ENCODE measurements at regions not wholly inside any gene's neighbourhood (a gene's known extent, or its start where the extent isn't known, plus 50 kb on each side); places are given as distances from the start of the nearest gene placed in this dataset.

DNA sequence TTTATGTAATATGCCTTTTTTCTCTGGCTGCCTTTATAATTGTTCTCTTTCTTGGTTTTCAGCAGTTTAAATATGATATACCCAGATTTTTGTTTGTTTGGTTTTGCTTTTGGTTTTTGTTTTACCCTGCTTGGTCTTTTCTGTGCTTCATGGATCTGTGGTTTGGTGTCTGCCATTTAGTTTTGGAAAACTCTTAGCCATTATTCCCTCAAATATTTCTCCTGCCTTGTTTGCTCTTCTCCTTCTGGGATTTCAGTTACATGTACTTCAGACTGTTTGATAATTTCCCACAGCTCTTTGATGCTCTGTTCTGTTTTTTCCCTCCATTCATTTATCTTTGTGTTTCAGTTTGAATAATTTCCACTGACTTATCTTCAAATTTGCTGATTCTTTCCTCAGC is 223.1 kb upstream of the BCOR start:
- no peak for TF ChIP-seq CTCF (IDR thresholded peaks at IDR 0.05; ENCODE audit: insufficient read depth, low read length, missing control alignments)
- ChIA-PET POLR2A (no interaction called here), CTCF (no interaction called here)
- no peak overlapping the region for H3K4me3 ChIP-seq (ENCODE audit: low read depth, low read length)
- DNase-seq (ENCODE audit: low read depth, low spot score), result no peak

- DNase-seq (ENCODE audit: low read depth, low spot score), result no peak
- no peak overlapping the region for H3K4me3 ChIP-seq (ENCODE audit: low read depth, low read length)
- no peak for TF ChIP-seq CTCF (IDR thresholded peaks at IDR 0.05; ENCODE audit: insufficient read depth, low read length, missing control alignments)
- ChIA-PET CTCF (no interaction called here), POLR2A (no interaction called here)
Observed at GRCh38 chrX:40318801-40319200, 221.0 kb upstream of the BCOR start.

DNA sequence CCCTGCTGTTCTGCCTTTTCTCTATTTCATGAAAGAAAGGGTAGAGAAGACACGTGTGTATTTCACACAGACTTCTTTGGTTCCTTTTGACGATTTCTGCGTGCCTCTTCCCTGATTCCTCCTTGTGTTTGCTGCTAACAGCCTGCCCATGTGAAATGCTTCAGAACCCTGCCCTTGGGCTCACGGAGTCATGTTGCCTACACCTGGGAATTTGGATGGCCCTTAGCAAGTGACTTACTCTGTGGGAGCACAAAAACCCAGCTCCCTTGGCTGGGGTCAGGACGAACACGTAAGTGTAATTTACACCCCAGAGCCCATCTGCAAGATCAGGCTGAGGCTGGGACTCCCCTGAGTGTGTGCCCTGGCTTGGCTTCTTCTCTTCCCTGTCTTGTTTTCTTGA is 220.3 kb upstream of the BCOR start:
- CTCF ChIA-PET, result no interaction called here
- no peak for DNase-seq (ENCODE audit: low read depth, low spot score)
- POLR2A ChIA-PET, result no interaction called here
- H3K4me3 ChIP-seq (ENCODE audit: low read depth, low read length), result no peak overlapping the region
- no peak for TF ChIP-seq CTCF (IDR thresholded peaks at IDR 0.05; ENCODE audit: insufficient read depth, low read length, missing control alignments)

- DNase-seq (ENCODE audit: low read depth, low spot score), result no peak
- ChIA-PET POLR2A (no interaction called here), CTCF (no interaction called here)
- no peak overlapping the region for H3K4me3 ChIP-seq (ENCODE audit: low read depth, low read length)
- no peak for TF ChIP-seq CTCF (IDR thresholded peaks at IDR 0.05; ENCODE audit: insufficient read depth, low read length, missing control alignments)
Observed at GRCh38 chrX:40316502-40316901, 218.7 kb upstream of the BCOR start.

DNA sequence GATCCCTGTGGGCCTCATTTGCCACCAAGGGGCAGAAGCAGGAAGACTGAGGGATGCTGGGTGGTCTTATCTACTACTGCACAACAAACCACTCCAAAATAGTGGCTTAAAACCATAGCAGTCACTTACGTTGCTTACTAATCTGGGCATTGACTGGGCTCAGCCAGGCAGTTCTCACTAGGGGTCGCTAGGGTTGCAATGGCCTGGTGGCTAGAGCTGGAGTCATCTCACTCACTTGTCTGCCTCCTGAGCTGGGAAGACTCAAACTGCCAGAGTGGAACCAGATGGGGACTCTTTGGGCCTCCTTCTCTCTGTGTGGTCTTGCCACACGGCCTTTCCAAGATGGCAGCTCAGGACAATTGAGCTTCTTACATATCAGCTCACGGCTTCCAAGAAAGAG is 216.3 kb upstream of the BCOR start:
- CTCF ChIA-PET, result interaction anchor here (1.0 kb wide), 1 partner anchor 8 kb away, joined by 3 read pairs; no protein-coding TSS in a partner anchor
- no peak for TF ChIP-seq CTCF (IDR thresholded peaks at IDR 0.05; ENCODE audit: insufficient read depth, low read length, missing control alignments)
- POLR2A ChIA-PET, result no interaction called here
- DNase-seq (ENCODE audit: low read depth, low spot score), result no peak
- H3K4me3 ChIP-seq (ENCODE audit: low read depth, low read length), result no peak overlapping the region

GRCh38 chrX:40313269-40313668 is 215.5 kb upstream of the BCOR start:
- H3K4me3 ChIP-seq (ENCODE audit: low read depth, low read length), result no peak overlapping the region
- no peak for DNase-seq (ENCODE audit: low read depth, low spot score)
- CTCF ChIA-PET, result interaction anchor here (1.0 kb wide), 1 partner anchor 8 kb away, joined by 3 read pairs; no protein-coding TSS in a partner anchor
- POLR2A ChIA-PET, result no interaction called here
- TF ChIP-seq CTCF (IDR thresholded peaks at IDR 0.05; ENCODE audit: insufficient read depth, low read length, missing control alignments), result no peak
